Central memory CD8-positive, alpha-beta T cell (primary cell): ENCODE measurements at regions not wholly inside any gene's neighbourhood (a gene's known extent, or its start where the extent isn't known, plus 50 kb on each side); places are given as distances from the start of the nearest gene placed in this dataset.
"Not testable (repeated sequence)": the region's sequence is repeated elsewhere in the genome, so short reads cannot be mapped to it uniquely, and the experiment has no call there.

Experiments used
- ATAC-seq: fragments of 150-1000 bp; cut with Tn5 transposase; replicated peaks from 2 replicates; pipeline ENCODE4 v1.10.0; 2022; ENCODE audit warnings: mild to moderate bottlenecking, moderate FRiP score, moderate number of reproducible peaks; ENCODE audit not compliant: poor library complexity, severe bottlenecking; ENCODE audit errors: extremely low read depth
- DNase-seq, 2 donors: peaks; one replicate each; pipeline ENCODE4 v3.0.0; 2021; ENCODE audit warnings: low spot score in 2 of 2
- H3K27ac Mint-ChIP-seq: one replicate; pipeline ENCODE4 v1.8.0; 2022; ENCODE audit warnings: low read depth, mild to moderate bottlenecking, moderate library complexity, mixed read lengths
- H3K27me3 Mint-ChIP-seq: one replicate; pipeline ENCODE4 v1.8.0; 2022; ENCODE audit warnings: mixed read lengths
- H3K36me3 Mint-ChIP-seq: one replicate; pipeline ENCODE4 v1.8.0; 2022; ENCODE audit warnings: mild to moderate bottlenecking, moderate library complexity, mixed read lengths; ENCODE audit not compliant: insufficient read depth
- H3K4me1 Mint-ChIP-seq: one replicate; pipeline ENCODE4 v1.8.0; 2022; ENCODE audit warnings: mixed read lengths
- H3K4me3 Mint-ChIP-seq: one replicate; pipeline ENCODE4 v1.8.0; 2022; ENCODE audit warnings: mild to moderate bottlenecking, moderate library complexity, mixed read lengths
- H3K9me3 Mint-ChIP-seq: one replicate; pipeline ENCODE4 v1.8.0; 2022; ENCODE audit warnings: mixed read lengths

GRCh38 chr7:136275794-136276193, 298.6 kb upstream of the MTPN start:
- Mint-ChIP-seq H3K36me3 (no peaks in the 10 kb centered on the region), H3K4me1 (no peaks in the 10 kb centered on the region), H3K27ac (no peak overlapping the region), H3K4me3 (no peak overlapping the region), H3K9me3 (peaks cover 5% of the 10 kb centered on the region), H3K27me3 (no peaks in the 10 kb centered on the region)
- ATAC-seq (no peak), DNase-seq (no peak)

DNA sequence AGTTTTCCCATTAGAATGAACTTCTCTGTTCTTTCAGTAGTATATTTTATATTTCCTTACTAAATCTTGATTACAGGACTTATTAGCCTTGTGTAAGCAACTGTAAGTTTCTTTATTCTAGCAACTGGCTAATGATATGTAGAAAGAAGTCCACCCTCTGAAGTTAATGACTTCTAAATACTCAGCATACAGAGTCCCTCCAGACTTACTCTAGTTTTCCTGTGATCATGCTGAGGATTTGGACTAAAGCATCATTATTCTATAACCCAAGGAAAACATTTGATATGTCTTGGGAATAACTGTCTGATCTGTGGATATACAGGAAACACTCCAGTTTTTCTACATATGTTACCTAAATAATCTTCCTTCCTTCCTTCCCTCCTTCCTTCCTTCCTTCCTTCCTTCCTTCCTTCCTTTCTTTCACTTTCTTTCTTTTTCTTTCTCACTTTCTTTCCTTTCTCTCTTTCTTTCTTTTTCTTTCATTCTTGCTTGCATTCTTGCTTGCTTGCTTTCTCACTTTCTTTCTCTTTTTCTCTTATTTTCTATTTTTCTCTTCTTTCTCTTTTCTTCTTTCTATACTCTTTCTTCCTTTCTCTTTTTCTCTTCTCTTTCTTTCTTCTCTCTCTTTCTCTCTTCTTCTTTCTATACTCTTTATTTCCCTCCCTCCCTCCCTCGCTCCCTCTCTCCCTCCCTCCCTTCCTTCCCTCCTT, 297.6 kb upstream of the MTPN start:
- peaks cover 5% of the 10 kb centered on the region for H3K9me3 Mint-ChIP-seq
- no peak overlapping the region for H3K27ac Mint-ChIP-seq
- H3K4me1 Mint-ChIP-seq = no peaks in the 10 kb centered on the region
- DNase-seq (no peak), ATAC-seq (no peak)
- H3K27me3 Mint-ChIP-seq = no peaks in the 10 kb centered on the region
- no peaks in the 10 kb centered on the region for H3K36me3 Mint-ChIP-seq
- H3K4me3 Mint-ChIP-seq = no peak overlapping the region

DNA sequence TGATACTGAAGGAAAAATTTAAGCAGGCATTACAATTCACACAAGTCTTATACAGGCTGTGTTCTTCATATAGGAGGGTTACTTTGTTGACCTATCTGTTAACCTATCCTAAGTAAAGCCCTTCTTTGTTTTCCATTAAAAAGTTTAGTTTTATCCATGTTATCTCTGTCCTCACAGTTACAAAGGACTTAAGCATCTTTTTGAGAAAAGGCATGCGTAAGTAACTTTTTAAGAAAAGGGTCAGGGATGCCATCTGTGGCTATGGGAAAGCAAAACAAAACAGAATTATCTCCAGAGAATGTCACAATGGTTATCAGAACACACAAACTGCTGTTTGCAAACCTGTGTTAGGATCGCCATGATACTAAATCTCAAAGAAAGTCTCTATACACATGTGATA, 295.8 kb upstream of the MTPN start:
- Mint-ChIP-seq H3K4me3 (no peak overlapping the region), H3K36me3 (peaks cover 3% of the 10 kb centered on the region), H3K9me3 (peaks cover 14% of the 10 kb centered on the region), H3K27ac (no peak overlapping the region), H3K27me3 (no peaks in the 10 kb centered on the region), H3K4me1 (no peaks in the 10 kb centered on the region)
- no peak for ATAC-seq
- no peak for DNase-seq

GRCh38 chr7:136267822-136268221, 290.7 kb upstream of the MTPN start:
- ATAC-seq (no peak), DNase-seq (no peak)
- Mint-ChIP-seq H3K36me3 (peaks cover 3% of the 10 kb centered on the region), H3K4me1 (no peaks in the 10 kb centered on the region), H3K9me3 (peaks cover 20% of the 10 kb centered on the region), H3K27ac (no peak overlapping the region), H3K27me3 (no peaks in the 10 kb centered on the region), H3K4me3 (no peak overlapping the region)

GRCh38 chr7:136266457-136266856, 289.3 kb upstream of the MTPN start:
- no peak for ATAC-seq
- Mint-ChIP-seq H3K27me3 (no peaks in the 10 kb centered on the region), H3K27ac (no peak overlapping the region), H3K9me3 (peaks cover 28% of the 10 kb centered on the region), H3K4me3 (no peak overlapping the region), H3K36me3 (peaks cover 3% of the 10 kb centered on the region), H3K4me1 (no peaks in the 10 kb centered on the region)
- DNase-seq = no peak

DNA sequence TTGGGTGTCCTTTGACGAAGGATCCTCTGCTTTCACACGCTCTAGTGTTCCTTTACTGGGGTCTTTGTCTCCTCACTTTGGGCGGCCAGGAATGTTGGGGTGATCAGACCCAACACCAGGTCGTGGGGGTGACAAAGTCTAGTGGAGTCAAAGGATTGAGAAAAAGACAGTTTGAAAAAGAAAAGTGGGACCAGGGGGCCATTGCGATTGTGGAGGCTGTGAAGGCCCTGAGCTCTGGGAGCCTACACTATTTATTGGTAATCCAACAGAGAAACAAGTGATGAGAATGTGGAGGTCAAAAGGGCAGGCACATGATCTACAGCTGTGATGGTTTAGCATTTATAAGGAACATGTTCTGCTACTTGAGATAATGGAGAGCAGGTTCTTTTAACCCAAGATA, 287.1 kb upstream of the MTPN start:
- H3K27me3 Mint-ChIP-seq, H3K36me3 Mint-ChIP-seq, H3K4me1 Mint-ChIP-seq, H3K27ac Mint-ChIP-seq, DNase-seq, H3K4me3 Mint-ChIP-seq, ATAC-seq: not testable (repeated sequence)
- H3K9me3 Mint-ChIP-seq = peaks cover 34% of the 10 kb centered on the region

GRCh38 chr7:136263112-136263860, 286.1 kb upstream of the MTPN start:
- H3K36me3 Mint-ChIP-seq, H3K4me1 Mint-ChIP-seq, H3K27ac Mint-ChIP-seq, DNase-seq, ATAC-seq, H3K4me3 Mint-ChIP-seq, H3K27me3 Mint-ChIP-seq: not testable (repeated sequence)
- H3K9me3 Mint-ChIP-seq = peaks cover 28% of the 10 kb centered on the region

DNA sequence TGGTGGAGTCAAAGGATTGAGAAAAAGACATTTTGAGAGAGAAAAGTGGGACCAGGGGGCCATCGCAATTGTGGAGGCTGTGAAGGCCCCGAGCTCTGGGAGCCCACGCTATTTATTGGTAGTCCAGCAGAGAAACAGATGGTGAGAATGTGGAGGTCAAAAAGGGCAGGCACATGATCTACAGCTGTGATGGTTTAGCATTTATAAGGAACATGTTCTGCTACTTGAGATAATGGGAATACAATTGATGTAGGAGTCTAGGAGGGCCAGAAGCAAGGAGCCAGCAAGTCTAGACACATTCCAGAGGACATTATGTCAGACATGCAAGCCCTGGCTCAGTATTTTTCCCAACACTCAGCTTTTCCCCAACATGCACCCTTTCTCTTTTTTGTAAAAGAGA, 283.4 kb upstream of the MTPN start:
- not testable (repeated sequence) for DNase-seq, H3K4me1 Mint-ChIP-seq, H3K27ac Mint-ChIP-seq, H3K36me3 Mint-ChIP-seq, H3K27me3 Mint-ChIP-seq, ATAC-seq, H3K4me3 Mint-ChIP-seq
- peaks cover 22% of the 10 kb centered on the region for H3K9me3 Mint-ChIP-seq

DNA sequence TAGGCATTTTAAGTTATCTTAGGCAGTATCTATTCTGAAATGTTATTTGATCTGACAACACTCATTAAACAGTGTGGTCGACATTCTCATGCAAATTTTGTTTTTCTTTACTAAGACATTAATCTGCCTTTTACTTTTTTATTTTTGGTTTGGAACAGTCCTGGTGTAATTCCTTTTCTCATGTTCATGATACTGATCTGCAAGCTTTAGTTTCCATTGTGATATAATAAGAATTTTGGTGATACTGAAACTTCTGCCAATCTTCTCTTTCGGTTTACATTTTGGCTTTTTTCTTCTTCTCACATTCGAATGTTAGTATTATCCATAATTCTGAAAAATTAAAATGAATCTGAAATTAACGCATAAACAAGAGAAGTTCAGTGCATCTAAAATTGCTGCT, 281.9 kb upstream of the MTPN start:
- no peaks in the 10 kb centered on the region for H3K4me1 Mint-ChIP-seq
- no peaks in the 10 kb centered on the region for H3K36me3 Mint-ChIP-seq
- ATAC-seq (no peak), DNase-seq (no peak)
- H3K9me3 Mint-ChIP-seq = peaks cover 18% of the 10 kb centered on the region
- H3K27ac Mint-ChIP-seq = no peak overlapping the region
- no peak overlapping the region for H3K4me3 Mint-ChIP-seq
- no peaks in the 10 kb centered on the region for H3K27me3 Mint-ChIP-seq

DNA sequence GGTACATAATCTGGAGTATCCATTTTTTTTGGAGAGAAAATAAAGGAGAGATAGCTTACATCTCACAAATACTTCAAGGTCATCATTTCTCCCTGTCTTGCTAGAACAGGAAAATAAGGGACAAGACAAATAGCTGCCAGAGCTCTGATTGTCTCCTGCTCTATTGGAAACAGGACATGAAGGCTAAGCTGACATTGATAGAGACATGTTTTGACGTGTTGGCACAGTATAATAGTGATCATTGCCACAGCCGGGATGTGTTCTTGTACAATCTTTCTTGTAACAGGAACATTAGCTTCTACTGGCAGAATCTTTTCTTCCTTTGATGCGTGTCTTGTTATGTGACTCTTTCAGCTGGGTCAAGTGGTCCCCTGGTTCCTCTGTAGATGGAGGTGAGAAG, 279.3 kb upstream of the MTPN start:
- no peaks in the 10 kb centered on the region for H3K4me1 Mint-ChIP-seq
- DNase-seq (no peak), ATAC-seq (no peak)
- no peaks in the 10 kb centered on the region for H3K27me3 Mint-ChIP-seq
- H3K9me3 Mint-ChIP-seq = peaks cover 6% of the 10 kb centered on the region
- no peak overlapping the region for H3K4me3 Mint-ChIP-seq
- H3K27ac Mint-ChIP-seq = no peak overlapping the region
- H3K36me3 Mint-ChIP-seq = no peaks in the 10 kb centered on the region

- no peaks in the 10 kb centered on the region for H3K9me3 Mint-ChIP-seq
- ATAC-seq (no peak), DNase-seq (no peak)
- H3K4me3 Mint-ChIP-seq = no peak overlapping the region
- no peaks in the 10 kb centered on the region for H3K27me3 Mint-ChIP-seq
- no peaks in the 10 kb centered on the region for H3K36me3 Mint-ChIP-seq
- no peaks in the 10 kb centered on the region for H3K4me1 Mint-ChIP-seq
- H3K27ac Mint-ChIP-seq = no peak overlapping the region
These were observed 277.0 kb upstream of the MTPN start for GRCh38 chr7:136254148-136254547.

DNA sequence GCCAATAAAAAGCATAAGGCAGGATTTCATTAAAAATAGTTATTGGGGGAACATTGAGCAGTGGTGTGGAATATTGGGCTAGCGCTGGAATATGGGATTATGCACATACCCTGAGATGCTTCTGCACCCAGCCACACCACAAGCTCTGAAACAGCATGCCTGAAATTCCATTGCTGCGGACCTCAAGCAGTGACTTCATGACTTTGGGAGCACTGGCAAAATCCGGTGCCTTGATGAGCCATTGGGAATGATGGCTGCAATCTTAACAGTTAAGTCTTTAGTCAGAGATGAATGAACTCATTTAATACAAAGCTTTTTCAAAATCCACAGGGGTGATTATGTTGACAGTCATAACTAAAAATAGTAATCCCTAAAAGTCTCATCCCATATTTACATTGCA, 274.7 kb upstream of the MTPN start:
- no peaks in the 10 kb centered on the region for H3K4me1 Mint-ChIP-seq
- ATAC-seq = no peak
- H3K9me3 Mint-ChIP-seq = peaks cover 6% of the 10 kb centered on the region
- H3K27ac Mint-ChIP-seq = no peak overlapping the region
- no peak overlapping the region for H3K4me3 Mint-ChIP-seq
- no peak for DNase-seq
- no peaks in the 10 kb centered on the region for H3K27me3 Mint-ChIP-seq
- H3K36me3 Mint-ChIP-seq = no peaks in the 10 kb centered on the region

- H3K4me3 Mint-ChIP-seq = no peak overlapping the region
- no peaks in the 10 kb centered on the region for H3K4me1 Mint-ChIP-seq
- peaks cover 1% of the 10 kb centered on the region for H3K36me3 Mint-ChIP-seq
- DNase-seq (no peak), ATAC-seq (no peak)
- no peak overlapping the region for H3K27ac Mint-ChIP-seq
- H3K27me3 Mint-ChIP-seq = no peaks in the 10 kb centered on the region
- H3K9me3 Mint-ChIP-seq = peaks cover 6% of the 10 kb centered on the region
These were observed 270.1 kb upstream of the MTPN start for GRCh38 chr7:136247211-136247610.
